ENCODE measurements at regions not wholly inside any gene's neighbourhood (a gene's known extent, or its start where the extent isn't known, plus 50 kb on each side); places are given as distances from the start of the nearest gene placed in this dataset.

DNA sequence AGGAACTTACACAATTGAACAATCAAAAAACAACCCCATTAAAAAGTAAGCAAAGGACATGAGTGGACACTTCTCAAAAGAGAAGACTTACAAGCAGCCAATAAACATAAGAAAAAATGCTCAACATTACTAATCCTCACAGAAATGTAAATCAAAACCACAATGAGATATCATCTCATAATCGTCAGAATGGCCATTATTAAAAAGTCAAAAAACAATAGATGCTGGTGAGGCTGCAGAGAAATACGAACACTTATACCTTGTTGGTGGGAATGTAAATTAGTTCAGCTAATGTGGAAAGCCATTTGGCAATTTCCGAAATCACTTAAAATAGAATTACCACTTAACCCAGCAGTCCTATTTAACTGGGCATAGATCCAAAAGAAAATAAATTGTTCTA is 301.9 kb upstream of the KCNJ16 start:
- no peak for DNase-seq

DNA sequence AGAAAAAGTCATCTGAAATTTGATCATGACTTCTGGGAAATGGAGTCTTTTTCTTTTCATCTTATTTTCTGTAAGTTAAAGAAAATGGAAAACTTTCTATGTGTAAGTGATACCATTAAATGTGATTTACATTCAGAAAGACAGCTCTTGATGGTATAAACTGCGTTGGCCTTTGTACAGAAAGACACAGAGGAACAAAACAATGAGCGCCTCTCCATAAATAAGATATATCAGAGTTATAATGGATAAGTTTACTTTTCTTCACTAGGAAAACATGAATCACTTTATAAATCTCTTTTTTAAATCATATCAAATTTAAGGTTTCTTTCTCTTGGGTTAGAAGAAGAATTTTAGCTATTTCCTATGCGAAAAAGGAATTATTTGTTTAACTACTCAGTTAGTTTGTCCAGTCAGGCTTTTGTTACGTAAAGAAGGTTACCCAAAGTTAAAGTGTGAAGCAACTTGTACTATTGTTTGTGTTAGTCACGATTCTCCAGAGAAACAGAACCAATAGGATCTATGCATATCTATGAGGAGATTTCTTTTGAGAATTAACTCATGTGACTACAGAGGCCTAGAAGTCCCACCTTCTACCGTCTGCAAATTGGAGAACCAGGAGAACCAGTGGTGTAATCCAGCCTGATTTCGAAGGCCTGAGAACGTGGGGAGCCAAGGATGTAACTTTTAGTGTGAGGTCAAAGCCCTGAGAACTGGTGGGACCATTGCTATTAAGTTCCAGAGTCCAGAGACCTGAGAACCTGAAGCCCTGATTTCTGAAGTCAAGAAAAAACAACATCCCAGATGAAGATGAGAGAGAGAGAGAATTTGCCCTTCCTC is 295.4 kb upstream of the KCNJ16 start:
- DNase-seq: no peak

DNA sequence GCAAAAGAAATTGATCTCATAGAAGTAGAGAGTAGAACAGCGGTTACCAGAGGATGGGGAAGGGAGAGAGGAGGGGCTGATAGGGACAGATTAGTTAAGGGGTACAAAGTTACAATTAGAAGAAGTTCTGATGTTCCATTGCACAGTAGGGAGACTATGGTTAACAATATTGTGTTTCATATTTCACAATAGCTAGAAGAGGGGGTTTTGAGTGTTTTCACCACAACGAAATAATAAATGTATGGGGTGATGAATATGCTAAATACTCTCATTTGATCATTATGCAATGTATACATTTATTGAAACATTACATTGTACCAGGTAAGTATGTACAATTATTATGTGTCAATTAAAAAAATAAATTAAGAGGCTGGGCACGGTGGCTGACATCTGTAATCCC is 291.2 kb upstream of the KCNJ16 start:
- no peak for DNase-seq

DNA sequence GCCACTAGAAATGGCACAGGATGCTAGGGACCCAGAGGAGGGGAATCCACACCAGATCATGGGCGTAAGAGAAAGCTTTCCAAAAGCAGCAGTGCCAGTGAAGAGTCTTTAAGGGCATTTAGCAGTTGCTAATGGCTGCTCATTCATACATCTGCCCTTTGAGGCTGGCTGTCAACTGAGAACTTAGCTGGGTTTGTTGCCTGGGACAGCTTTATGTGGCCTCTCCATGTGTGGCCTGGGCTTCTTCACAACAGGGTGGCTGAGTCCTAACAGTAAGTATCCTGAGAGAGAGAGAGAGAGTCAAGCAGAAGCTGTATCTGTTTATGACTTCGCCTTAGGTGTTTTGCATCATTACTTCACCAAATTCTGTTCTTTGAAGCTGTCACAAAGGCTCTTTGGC is 286.1 kb upstream of the KCNJ16 start:
- DNase-seq: no peak

DNA sequence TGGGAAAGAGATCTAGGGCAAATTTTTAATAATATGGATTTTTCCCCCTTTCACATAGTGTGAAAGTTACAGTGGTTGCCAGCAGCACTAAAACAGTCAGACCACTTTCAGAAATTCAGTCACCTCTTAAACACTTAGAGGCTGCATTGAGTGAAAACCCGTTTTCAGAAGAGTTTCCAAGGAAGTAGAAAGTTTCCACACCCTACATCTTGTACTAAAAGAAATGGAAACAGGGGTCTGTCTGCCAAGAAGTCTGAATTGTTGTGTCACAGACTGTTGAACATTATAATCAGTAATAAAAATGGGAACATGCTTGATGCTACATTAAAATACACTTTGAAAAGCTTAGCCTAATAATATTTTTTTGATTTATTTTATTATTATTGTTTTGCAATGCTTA is 278.9 kb upstream of the KCNJ16 start:
- DNase-seq: no peak

DNA sequence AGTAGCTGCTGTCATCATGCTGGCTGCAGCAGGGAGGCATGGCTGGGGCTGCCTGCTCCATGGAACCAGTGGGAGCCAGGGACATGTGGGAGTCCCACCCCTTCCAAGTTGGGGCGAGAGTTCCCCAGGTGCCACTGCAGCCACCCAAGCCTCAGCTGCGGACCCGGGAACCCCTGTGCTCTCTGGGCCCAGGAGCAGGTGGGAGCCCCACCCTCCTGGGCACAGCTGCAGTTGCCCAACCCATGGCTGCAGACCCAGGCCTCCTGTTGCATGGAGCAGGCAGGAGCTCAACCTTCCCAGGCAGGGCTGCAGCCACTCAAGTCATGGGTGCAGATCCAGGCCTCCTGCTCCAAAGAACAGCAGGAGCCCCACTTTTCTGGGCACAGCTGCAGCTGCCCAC is 274.2 kb upstream of the KCNJ16 start:
- DNase-seq: no peak

DNA sequence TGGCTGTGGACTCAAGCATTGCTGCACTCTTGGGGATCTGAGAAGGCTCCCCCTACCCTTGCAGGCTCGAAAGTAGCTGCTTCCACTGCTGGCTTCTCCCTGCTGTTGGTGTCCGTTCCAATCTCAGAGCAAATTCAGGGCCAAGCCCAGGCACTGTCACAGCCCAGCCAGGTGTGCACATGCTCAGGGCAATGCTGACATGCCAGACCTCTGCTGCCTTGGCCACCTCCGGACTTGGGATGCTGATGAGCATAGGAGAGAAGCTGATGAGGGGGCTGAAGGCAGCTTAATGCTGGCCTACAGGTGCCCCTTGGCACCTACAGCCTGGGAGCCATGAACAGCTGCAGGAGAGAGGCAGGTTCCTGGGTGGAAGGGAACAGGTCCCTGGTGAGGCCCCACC is 273.7 kb upstream of the KCNJ16 start:
- no peak for DNase-seq

DNA sequence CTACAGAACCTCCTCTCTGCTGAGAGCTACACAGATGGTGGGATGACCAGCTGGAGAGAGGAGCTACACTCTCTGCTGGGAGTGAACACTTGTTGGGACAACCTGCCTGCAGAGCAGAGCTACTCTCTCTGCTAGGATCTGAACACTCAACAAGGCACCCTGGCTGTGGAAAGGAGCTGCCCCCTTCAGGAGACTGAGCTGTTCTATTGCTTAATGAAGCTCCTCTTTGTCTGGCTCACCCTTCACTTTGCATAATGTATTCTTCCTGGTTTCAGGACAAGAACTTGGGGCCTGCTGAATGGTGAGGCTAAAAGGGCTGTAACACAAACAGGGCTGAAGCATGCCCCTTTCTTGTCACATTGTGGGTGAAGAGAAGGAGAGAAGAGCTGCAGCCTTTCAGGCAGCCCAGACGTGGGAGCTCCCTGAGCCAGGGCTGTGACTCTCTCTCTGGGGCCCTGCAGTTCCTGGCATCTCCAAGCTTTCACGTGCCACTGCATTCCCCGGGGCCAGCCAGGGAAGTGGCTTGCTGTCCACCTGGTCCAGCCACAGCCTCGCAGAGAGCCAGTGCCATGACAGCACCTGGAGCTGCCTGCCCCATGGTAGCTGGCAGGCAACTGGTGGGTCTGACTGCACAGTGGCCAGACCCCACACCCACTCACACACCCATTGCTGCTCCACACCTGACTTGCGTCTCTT is 272.8 kb upstream of the KCNJ16 start:
- DNase-seq: no peak

DNA sequence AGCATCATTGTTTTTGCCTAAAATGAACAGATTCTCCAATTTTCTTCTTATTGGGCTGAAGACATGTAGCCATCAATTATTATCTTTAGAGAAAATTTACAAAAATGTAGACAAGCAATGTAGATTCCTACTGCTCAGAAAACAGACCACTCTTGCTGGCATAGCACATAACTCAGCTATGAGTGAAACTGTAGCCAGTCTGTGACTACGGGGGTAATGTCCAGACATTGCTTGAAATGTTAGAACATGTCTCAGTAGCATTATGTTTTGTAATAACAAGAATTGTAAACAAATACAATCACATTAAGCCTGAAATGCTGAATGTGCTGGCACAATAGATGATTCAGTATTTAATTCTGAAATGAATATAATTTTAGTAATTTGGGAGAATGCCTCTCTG is 265.7 kb upstream of the KCNJ16 start:
- no peak for DNase-seq

DNA sequence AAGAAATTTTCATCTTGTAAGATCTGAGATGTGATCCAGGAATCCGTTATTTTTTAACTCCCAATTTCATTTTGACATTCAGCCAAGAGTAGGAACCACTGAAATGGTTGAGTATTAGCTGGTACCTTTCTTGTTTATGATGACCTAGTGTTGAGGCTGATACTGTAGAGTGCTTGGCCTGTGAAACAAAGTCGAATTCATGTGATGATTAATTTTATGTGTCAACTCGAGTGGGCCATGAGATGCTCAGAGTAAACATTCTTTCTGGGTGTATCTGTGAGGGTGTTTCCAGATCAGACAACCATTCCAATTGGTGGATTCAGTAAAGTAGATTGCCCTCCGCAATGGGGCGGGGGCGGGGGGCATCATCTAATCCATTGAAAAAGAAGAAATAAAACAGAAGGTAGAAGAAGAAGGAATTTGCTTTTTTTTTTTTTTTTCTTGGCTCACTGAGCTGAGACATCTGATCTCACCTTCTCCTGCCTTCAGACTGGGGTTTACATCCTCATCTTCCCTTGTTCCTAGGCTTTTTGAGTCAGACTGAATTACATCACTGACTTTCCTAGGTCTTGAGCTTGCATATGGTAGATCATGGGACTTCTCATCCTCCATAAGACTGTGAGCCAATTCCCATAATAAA is 264.6 kb upstream of the KCNJ16 start:
- DNase-seq: no peak

DNA sequence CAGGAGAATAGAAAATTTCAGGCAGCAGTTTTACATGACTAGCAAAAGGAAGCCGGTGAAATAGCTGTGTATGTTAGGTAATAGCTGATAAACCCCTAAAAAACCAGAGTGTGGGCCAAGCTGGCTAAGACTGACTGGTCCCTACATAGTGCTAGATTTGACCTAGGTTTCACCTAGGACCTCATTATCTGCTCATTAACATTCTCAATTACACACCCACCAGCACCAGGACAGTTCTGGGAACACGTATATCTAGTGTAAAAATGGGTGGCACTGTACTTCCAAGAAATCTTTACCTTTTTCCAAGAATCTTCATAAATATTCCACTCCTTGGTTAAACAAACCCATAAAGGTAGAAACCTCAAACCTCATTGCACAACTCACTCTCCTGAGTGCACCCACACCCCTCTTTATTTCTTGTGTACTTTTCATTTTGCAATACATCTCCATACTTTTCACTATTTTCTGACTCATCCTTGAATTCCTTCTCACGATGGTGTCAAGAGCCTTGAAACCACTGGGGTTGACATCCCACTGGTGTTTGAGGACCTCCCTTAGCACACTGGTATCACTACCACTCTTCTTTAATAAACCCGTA is 262.7 kb upstream of the KCNJ16 start:
- no peak for DNase-seq

DNA sequence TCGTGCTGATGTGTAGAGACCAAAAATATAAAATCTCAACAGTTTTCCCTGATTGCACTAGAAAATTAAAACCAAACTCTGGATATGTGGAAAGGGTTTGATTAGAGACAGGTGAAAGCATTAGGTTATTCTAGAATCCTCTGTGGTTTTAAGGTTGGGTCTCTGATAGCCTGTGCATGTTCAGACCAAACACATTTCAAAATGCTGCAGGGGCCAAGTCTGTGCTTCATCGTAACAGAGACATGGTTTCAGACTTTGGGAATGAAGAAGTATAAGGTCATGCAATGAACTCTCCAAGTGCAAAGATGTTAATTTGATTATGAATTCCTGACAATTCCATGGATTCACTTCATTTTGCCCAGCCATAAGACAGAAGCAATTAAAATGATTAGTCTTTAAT is 261.0 kb upstream of the KCNJ16 start:
- DNase-seq: no peak

DNA sequence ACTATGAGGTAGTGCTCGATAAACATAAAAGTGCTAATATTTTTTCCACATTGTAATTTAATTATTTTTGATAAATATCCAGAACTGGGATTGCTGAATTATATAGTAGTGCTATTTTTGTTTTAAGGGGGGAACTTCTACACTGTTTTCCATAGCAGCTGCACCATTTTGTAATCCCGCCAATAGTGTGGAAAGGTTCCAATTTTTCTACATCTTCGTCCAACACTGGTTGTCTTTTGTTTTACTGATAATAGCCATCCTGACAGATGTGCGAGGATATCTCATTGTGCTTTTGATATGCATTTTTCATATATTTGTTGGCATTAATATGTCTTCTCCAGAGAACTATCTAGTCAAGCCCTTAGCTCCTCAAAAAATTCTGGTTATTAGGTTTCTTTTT is 259.6 kb upstream of the KCNJ16 start:
- DNase-seq: no peak

DNA sequence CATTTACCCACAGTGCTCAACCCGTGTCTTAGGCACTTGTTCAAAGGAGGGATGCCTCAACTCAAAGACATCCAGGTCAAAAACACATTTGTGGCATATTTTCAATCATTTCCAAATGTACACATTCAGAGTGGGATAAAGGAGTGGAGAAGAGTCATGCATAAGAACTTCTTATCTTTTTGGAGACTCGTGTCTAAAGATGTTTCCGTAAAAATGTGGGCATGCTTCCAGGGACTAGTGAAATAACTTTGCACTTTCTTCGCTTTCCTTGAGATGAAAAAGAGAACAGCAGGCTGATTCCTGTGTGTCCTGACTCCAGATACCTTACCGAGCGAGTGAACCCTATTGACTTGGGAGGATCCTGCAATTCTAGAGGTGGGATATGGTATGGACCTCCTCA is 256.6 kb upstream of the KCNJ16 start:
- DNase-seq: no peak

DNA sequence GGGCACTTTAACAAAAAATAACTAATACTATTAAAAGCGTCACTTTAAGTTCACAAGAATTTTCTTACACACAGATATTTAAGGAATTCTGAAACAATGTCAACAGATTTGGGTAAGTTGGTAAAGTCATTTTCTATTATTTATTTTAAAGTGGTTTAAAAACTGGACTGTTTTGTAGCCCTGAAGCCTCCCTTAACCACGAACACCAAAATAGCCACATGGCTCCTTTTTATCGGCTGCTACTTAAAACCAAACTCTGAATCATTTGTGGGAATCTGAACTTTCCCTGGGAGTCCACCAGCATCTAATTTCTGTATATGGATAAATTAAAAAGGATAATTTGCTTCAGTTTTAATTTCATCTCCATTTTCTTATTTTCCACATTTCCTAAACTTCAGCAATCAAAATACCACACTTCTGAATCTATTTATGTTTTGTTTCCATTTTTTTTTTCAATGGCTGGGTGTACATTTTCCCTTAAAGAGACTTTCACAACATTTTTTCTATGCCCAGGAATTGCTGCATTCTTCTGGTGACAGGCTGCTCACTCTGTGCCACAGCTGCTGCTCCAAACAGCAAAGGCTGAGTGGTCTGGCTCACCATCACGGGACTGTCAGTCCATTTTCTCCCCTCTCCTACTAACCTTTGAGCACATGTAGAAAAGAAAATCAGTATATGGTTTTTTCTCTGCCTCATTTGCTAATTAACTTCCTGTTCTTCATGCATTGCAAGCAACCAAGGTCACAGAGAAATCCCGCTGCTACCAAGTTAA is 255.5 kb upstream of the KCNJ16 start:
- peak; percentile 29 for DNase-seq

DNA sequence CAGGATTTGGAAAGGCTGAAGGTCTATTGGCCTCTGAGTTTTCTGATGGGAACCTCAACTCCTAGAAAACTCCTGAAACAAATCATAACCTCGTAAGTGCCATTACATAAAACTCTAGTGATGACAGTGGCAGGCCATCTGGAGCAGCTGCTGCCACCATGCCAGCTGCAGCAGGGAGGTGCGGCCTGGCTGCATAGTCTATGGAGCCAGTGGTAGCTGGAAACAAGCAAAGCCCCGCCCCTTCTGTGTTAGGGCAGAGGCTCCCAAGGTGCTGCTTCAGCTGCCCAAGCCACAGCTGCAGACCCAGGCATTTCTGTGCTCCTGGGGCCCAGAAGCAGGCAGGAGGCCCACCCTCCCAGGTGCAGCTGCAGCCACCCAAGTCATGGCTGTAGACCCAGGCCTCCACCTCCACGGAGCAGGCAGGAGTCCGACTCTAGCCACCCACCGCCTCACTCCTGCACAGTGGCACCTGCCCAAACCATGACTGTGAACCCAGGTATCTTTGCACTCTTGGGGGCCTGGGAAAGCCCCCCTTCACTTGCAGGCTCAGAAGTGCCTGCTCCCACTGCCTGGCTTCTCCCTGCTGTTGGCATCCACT is 254.1 kb upstream of the KCNJ16 start:
- no peak for DNase-seq

DNA sequence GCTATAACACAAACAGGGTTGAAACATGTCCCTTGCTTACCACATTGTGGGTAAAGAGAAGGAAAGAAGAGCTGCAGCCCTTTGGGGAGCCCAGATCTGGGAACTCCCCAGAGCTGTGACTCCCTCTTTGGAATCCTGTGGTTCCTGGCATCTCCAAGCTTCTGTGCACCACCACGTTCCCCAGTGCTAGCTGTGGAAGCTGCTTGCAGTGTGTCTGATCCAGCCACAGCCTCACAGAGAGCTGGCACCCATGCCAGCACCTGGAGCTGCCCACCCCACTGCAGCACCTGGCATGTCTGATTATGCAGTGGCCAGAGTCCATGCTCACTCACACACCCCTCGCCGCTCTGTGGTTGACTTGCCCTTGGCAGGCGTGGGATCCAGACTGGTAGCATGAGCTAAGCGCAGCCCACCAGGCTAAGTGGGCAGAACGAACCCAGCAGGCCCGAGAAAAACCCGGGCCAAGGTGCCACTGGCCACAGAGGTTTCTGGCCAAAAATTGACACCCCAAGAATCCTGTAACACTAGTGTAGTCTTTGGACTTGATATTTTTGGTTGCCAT is 252.6 kb upstream of the KCNJ16 start:
- DNase-seq: no peak

DNA sequence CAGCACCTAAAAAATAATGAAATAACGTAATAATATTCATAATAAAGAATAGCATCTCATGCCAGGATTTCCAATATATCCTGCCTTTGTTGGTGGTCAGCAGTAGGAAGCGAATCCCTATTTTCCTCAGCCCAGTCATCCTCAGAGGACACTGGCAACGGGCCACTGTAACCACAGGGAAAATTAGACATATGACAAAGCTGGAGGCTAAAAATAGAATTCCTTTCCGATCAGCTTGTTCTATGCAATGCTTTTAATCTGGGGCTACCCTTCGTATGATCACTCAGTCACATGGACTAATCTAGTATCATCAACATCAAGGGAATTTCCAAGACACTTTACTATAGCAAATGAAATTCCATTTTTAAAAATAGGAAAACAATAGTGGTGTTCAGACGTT is 246.9 kb upstream of the KCNJ16 start:
- DNase-seq: peak; percentile 49

DNA sequence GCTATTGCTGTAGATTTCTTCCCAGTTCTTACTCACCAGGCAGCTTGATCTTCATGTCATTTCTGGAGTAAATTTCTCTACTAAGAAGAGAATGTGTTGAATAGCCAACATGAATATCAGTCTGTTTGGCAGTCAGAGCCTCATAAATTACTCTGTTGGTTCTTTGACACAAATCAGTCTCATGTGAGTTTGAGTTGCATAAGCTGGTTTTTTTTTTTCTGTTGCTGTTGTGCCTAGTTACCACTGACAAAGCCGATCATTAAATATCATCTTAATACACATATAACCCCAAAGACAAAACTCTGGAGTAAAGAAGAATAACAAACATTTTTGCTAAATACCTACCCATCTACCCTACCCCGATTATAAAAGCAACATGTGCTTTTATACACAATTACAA is 240.5 kb upstream of the KCNJ16 start:
- no peak for DNase-seq

DNA sequence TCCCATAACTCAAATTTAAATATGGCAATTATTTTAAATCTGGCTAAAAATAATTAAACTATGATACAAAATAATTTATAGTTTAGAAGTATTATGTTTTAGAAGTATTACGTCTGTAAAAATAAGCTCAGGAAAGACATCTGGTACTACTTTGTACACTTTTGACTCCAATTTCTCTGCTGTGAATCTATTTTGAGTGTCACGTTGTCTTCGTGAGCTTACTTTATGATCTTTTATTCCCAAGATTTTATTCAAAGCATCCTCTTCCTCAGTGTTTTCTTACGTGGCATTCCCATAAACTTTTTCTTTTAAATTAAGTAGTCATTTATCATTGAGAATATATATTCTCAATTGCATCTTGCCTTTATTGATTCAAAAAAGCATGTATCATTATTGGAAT is 223.3 kb upstream of the KCNJ16 start:
- DNase-seq: no peak

DNA sequence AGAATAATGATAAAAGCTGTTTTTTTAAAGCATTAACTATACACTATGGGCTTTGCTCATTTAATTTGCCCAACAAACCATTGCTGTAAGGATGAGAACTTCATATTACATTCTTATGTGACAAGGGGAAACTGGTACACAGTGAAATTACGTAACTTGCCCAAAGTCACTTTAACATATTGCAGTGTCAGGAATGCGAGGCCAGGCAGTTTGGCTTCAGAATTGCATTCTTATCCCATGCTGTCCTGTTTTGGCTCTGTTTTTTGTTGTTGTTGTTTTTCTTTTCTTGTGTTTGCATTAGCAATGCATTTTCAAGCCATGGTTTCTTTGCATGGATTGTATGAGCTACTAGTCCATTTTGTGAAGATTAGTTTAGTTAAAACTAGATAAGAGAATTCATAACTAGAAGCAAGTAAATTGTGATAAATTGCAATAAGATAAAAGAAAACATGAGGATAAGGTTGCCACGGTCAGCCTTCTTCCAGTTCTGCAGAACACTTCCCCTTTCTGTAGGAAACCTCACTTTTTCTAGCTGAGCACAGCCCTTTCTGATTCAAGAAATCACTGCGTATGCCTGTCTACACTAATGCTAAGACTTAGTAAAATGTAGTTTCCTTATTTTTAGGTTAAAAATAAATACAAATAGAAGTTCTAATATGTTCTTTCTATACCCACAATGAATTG is 221.3 kb upstream of the KCNJ16 start:
- DNase-seq: peak; percentile 37

Measured in EL (cell line).